CD4-positive, alpha-beta T cell (primary cell): ENCODE measurements at regions not wholly inside any gene's neighbourhood (a gene's known extent, or its start where the extent isn't known, plus 50 kb on each side); places are given as distances from the start of the nearest gene placed in this dataset.

Source experiments
- ATAC-seq: fragments of 200-7000 bp; cut with Tn5 transposase; one replicate; pipeline ENCODE4 v1.10.0; 2022; ENCODE audit warnings: mild to moderate bottlenecking; ENCODE audit not compliant: poor library complexity
- CTCF ChIA-PET: fragments of 350-600 bp; sonication (Branson Sonifier 250); formaldehyde crosslinking; loops from one replicate; lab custom pipeline; 2021; ENCODE audit warnings: antibody characterized with exemption, inconsistent platforms; lab: Charles Lee
- POLR2A ChIA-PET: fragments of 350-600 bp; sonication (Branson Sonifier 250); formaldehyde crosslinking; loops from one replicate; lab custom pipeline; 2021; ENCODE audit warnings: antibody characterized with exemption, inconsistent platforms; lab: Charles Lee
- DNase-seq, 14 experiments: peaks; one replicate each; pipeline ENCODE4 v3.0.0-alpha.2; 2013 to 2020; ENCODE audit warnings: mixed read lengths in 2 of 14
- H3K27ac ChIP-seq, 2 donors: one replicate each; pipeline versions ENCODE4 v1.5.1 to v1.7.0; 2013; ENCODE audit warnings: low read length in 2 of 2, low read depth in 1 of 2, mild to moderate bottlenecking in 1 of 2
- H3K27me3 ChIP-seq, 2 experiments: 1 replicate in 1 of 2; 2 replicates in 1 of 2; pipeline versions ENCODE4 v1.6.1 to v1.7.0; 2013; ENCODE audit warnings: low read length in 2 of 2, control low read depth in 1 of 2, mild to moderate bottlenecking in 1 of 2, moderate library complexity in 1 of 2; ENCODE audit not compliant: insufficient read depth in 2 of 2, control insufficient read depth in 1 of 2
- H3K36me3 ChIP-seq: one replicate; pipeline ENCODE4 v1.6.1; 2013; ENCODE audit warnings: low read length, control low read depth; ENCODE audit not compliant: insufficient read depth
- H3K4me1 ChIP-seq: one replicate; pipeline ENCODE4 v1.6.1; 2013; ENCODE audit warnings: low read length, control low read depth; ENCODE audit not compliant: insufficient read depth
- H3K4me3 ChIP-seq: one replicate; pipeline ENCODE4 v1.5.1; 2013; ENCODE audit warnings: mild to moderate bottlenecking, low read length, moderate library complexity
- H3K9me3 ChIP-seq, 2 experiments: 1 replicate in 1 of 2; 2 replicates in 1 of 2; pipeline versions ENCODE4 v1.6.1 to v1.7.0; 2013; ENCODE audit warnings: low read length in 2 of 2, mild to moderate bottlenecking in 2 of 2, control low read depth in 1 of 2, moderate library complexity in 1 of 2; ENCODE audit not compliant: control insufficient read depth in 1 of 2, insufficient read depth in 1 of 2
- H3K27ac Mint-ChIP-seq: one replicate; pipeline ENCODE4 v1.8.0; 2020; ENCODE audit warnings: mixed read lengths
- H3K27me3 Mint-ChIP-seq: one replicate; pipeline ENCODE4 v1.8.0; 2021; ENCODE audit warnings: mixed read lengths
- H3K36me3 Mint-ChIP-seq: one replicate; pipeline ENCODE4 v1.8.0; 2021; ENCODE audit warnings: low read depth, mixed read lengths
- H3K4me1 Mint-ChIP-seq: one replicate; pipeline ENCODE4 v1.8.0; 2021; ENCODE audit warnings: low read depth, mixed read lengths
- H3K4me3 Mint-ChIP-seq: one replicate; pipeline ENCODE4 v1.8.0; 2020; ENCODE audit warnings: mild to moderate bottlenecking, mixed read lengths
- H3K9me3 Mint-ChIP-seq: one replicate; pipeline ENCODE4 v1.8.0; 2020; ENCODE audit warnings: mixed read lengths
- intact Hi-C, 2 experiments: fragments of 100-400 bp; cut with DNase I in 1 of 2; cut with micrococcal nuclease in 1 of 2; formaldehyde crosslinking; loops; one replicate each; pipeline versions ENCODE4 v1.15.1 to v1.9.0; 2023 to 2025; cut with DNase I, micrococcal nuclease
- TF ChIP-seq, protein P1 (sequence below): fragments of 200-600 bp; IDR thresholded peaks from one replicate; pipeline ENCODE4 v1.8.0; 2022; ENCODE audit warnings: antibody characterized with exemption, mild to moderate bottlenecking

DNA sequence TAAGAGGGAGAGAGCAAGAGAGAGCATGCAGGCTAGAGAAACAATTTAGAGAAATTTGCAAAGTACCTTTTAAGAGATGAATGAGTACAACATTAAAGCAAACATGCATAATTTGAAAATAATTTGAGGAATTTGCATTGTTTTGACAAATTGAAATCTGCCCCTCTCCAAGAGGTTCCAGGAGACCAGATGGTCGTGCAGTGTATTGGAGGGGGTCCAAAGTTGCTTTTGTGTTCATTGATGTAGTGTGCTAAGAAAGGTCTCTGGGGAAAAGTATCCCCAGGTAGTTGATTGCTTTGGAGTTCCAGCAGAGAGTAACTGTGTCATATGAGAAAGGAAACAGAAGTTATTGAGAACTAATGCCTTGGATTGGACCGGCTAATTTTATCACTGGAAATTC, 635.0 kb upstream of the TENM3 start:
- ChIA-PET POLR2A (no interaction called here), CTCF (no interaction called here)
- Histone ChIP-seq H3K27me3 (no peaks in the 10 kb centered on the region), H3K9me3 (peaks cover 0 to 9% of the 10 kb centered on the region in 2 experiments), H3K27ac (no peak overlapping the region), H3K4me1 (no peaks in the 10 kb centered on the region), H3K4me3 (no peak overlapping the region), H3K36me3 (no peaks in the 10 kb centered on the region)
- Mint-ChIP-seq H3K27me3 (no peaks in the 10 kb centered on the region), H3K36me3 (no peaks in the 10 kb centered on the region), H3K4me1 (no peaks in the 10 kb centered on the region), H3K27ac (no peak overlapping the region), H3K9me3 (peaks cover 10% of the 10 kb centered on the region), H3K4me3 (no peak overlapping the region)
- ATAC-seq (no peak), DNase-seq (no peak)
- intact Hi-C loops: no loop called here
- TF ChIP-seq, protein P1, sequence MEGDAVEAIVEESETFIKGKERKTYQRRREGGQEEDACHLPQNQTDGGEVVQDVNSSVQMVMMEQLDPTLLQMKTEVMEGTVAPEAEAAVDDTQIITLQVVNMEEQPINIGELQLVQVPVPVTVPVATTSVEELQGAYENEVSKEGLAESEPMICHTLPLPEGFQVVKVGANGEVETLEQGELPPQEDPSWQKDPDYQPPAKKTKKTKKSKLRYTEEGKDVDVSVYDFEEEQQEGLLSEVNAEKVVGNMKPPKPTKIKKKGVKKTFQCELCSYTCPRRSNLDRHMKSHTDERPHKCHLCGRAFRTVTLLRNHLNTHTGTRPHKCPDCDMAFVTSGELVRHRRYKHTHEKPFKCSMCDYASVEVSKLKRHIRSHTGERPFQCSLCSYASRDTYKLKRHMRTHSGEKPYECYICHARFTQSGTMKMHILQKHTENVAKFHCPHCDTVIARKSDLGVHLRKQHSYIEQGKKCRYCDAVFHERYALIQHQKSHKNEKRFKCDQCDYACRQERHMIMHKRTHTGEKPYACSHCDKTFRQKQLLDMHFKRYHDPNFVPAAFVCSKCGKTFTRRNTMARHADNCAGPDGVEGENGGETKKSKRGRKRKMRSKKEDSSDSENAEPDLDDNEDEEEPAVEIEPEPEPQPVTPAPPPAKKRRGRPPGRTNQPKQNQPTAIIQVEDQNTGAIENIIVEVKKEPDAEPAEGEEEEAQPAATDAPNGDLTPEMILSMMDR: no peak

DNA sequence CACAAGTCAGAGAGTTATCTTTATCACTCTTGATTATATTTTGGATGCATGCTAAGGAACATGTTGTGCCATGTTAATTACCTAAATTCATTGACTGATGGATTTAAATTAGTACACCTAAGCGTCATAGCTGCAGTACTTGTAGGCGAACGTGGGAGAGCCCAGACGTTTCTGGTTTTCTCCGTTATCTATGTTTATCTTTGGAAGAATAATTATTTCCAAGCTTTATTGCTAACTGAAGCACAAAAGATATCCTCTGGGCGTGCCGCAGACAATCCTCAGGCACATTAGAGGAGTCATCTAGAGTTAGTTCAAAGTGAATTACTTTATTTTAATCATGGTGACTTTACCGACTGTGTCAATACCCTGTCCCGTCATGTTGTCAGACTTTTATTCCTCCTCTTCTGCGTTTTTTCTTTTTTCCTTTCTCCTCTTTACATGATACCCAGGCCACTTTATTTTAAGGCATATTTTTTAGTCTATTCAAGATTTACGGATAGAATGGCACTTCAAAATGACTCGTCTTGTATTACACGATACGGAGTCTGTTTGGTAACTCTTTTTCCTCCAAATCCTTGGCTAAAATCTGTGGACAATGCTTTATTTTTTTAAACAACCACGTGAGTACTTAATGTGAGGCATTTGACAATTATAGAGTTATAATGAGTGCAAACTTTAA, 632.0 kb upstream of the TENM3 start:
- POLR2A ChIA-PET: no interaction called here
- Mint-ChIP-seq H3K4me3 (no peak overlapping the region), H3K4me1 (no peaks in the 10 kb centered on the region), H3K9me3 (peaks cover 4% of the 10 kb centered on the region), H3K27me3 (no peaks in the 10 kb centered on the region), H3K36me3 (no peaks in the 10 kb centered on the region), H3K27ac (no peak overlapping the region)
- H3K27me3 ChIP-seq: no peaks in the 10 kb centered on the region
- CTCF ChIA-PET: no interaction called here
- no peaks in the 10 kb centered on the region for H3K4me1 ChIP-seq
- no peak overlapping the region for H3K27ac ChIP-seq
- no peak for DNase-seq
- no peak overlapping the region for H3K4me3 ChIP-seq
- ATAC-seq: no peak
- intact Hi-C loops: no loop called here
- TF ChIP-seq, protein P1: no peak
- H3K9me3 ChIP-seq: no peaks in the 10 kb centered on the region
- no peaks in the 10 kb centered on the region for H3K36me3 ChIP-seq

DNA sequence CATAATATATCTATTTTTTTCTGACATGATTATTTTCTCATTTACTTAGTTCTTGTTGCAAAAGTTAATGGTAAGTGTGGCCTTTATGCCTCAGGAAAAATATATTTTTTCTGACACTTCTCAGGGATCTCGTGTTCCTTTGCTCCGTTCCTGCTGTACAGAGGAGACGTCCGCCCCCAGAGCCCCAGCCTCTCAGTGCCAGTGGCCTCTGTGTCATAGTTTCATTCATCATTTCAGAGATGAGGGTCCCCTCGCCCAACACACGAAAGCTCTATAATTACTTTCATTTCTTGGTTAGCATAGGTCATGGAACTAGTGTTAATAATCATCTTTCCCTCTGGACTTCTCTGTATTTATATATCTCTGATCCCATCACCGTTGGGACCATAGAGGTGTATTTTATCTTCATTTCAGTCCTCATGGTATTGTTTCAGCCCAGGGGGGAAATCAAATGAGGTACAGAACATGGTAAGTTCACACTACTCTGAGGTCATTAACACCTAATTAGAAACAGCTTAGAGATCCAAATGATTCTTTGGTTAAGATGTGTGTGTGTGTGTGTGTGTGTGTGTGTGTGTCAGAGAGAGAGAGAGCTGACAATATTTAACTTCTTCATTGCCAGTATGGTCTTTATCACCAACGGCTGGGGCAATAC, 631.1 kb upstream of the TENM3 start:
- no peaks in the 10 kb centered on the region for H3K36me3 Mint-ChIP-seq
- POLR2A ChIA-PET: no interaction called here

More for the DNA sequence above, 631.1 kb upstream of the TENM3 start:
- H3K27me3 Mint-ChIP-seq: no peaks in the 10 kb centered on the region
- no peak overlapping the region for H3K27ac Mint-ChIP-seq
- Histone ChIP-seq H3K4me3 (no peak overlapping the region), H3K9me3 (no peaks in the 10 kb centered on the region), H3K27ac (no peak overlapping the region), H3K27me3 (no peaks in the 10 kb centered on the region), H3K36me3 (no peaks in the 10 kb centered on the region), H3K4me1 (no peaks in the 10 kb centered on the region)
- TF ChIP-seq, protein P1: no peak
- H3K4me1 Mint-ChIP-seq: no peaks in the 10 kb centered on the region
- intact Hi-C loops: no loop called here
- DNase-seq (no peak), ATAC-seq (no peak)
- peaks cover 5% of the 10 kb centered on the region for H3K9me3 Mint-ChIP-seq
- H3K4me3 Mint-ChIP-seq: no peak overlapping the region
- CTCF ChIA-PET: no interaction called here
